OCI-LY7 (cell line): ENCODE measurements at regions not wholly inside any gene's neighbourhood (a gene's known extent, or its start where the extent isn't known, plus 50 kb on each side); places are given as distances from the start of the nearest gene placed in this dataset.

ENCODE experiments used
- BruUV-seq: library from RNA; stranded (reverse); fragments of 400-500 nt; replicated peaks from 2 replicates; lab custom pipeline; 2021; lab: Mats Ljungman, UMichigan
- CTCF ChIA-PET: fragments of 300-600 bp; sonication (Branson Sonifier 250); formaldehyde crosslinking; loops from one replicate; lab custom pipeline; 2022; ENCODE audit warnings: antibody characterized with exemption; ENCODE audit not compliant: unreplicated experiment; lab: Charles Lee
- POLR2A ChIA-PET: fragments of 300-600 bp; sonication (Branson Sonifier 250); formaldehyde crosslinking; loops from one replicate; lab custom pipeline; 2022; ENCODE audit warnings: antibody characterized with exemption; lab: Charles Lee
- DNase-seq: peaks from one replicate; pipeline ENCODE4 v3.0.0-alpha.2; 2015; ENCODE audit warnings: low spot score
- H2AFZ ChIP-seq: fragments of 200-600 bp; sonication (generic), shearing (Covaris generic); 2 replicates; pipeline ENCODE4 v1.6.1; 2014; ENCODE audit warnings: mild to moderate bottlenecking, antibody characterized with exemption, low read length, moderate library complexity
- H3K27ac ChIP-seq: fragments of 200-600 bp; sonication (generic); 2 replicates; pipeline ENCODE4 v1.5.1; 2014; ENCODE audit warnings: mixed run types, low read depth, mild to moderate bottlenecking, moderate library complexity, low read length, inconsistent platforms; ENCODE audit not compliant: poor library complexity, severe bottlenecking
- H3K36me3 ChIP-seq: fragments of 200-600 bp; sonication (generic); 2 replicates; pipeline ENCODE4 v1.6.1; 2014; ENCODE audit warnings: mild to moderate bottlenecking, antibody characterized with exemption, low read length, moderate library complexity, mixed read lengths; ENCODE audit not compliant: insufficient read depth
- H3K4me1 ChIP-seq: fragments of 200-600 bp; sonication (generic); 2 replicates; pipeline ENCODE4 v1.5.1; 2014; ENCODE audit warnings: mild to moderate bottlenecking, low read length; ENCODE audit not compliant: insufficient read depth, poor library complexity, severe bottlenecking
- H3K4me2 ChIP-seq: fragments of 200-600 bp; sonication (generic); 2 replicates; pipeline ENCODE4 v1.6.1; 2014; ENCODE audit warnings: mild to moderate bottlenecking, low read length
- H3K4me3 ChIP-seq: fragments of 200-600 bp; sonication (generic); 2 replicates; pipeline ENCODE4 v1.5.1; 2014; ENCODE audit warnings: mild to moderate bottlenecking, low read depth, low read length; ENCODE audit not compliant: poor library complexity, severe bottlenecking
- H3K79me2 ChIP-seq: fragments of 200-600 bp; sonication (generic); 2 replicates; pipeline ENCODE4 v1.6.1; 2016; ENCODE audit warnings: low read depth, mild to moderate bottlenecking, low read length, moderate library complexity, mixed read lengths; ENCODE audit not compliant: insufficient read depth
- H3K9me2 ChIP-seq: fragments of 200-600 bp; sonication (generic); 2 replicates; pipeline ENCODE4 v1.6.1; 2016; ENCODE audit warnings: mild to moderate bottlenecking, low read length, mixed read lengths; ENCODE audit not compliant: insufficient read depth
- H3K9me3 ChIP-seq: fragments of 200-600 bp; sonication (generic); 2 replicates; pipeline ENCODE4 v1.6.1; 2014; ENCODE audit warnings: mild to moderate bottlenecking, mixed run types, low read length, mixed read lengths
- H4K20me1 ChIP-seq: fragments of 200-600 bp; sonication (generic); 2 replicates; pipeline ENCODE4 v1.6.1; 2014; ENCODE audit warnings: mild to moderate bottlenecking, antibody characterized with exemption, low read length, moderate library complexity, mixed read lengths; ENCODE audit not compliant: insufficient read depth
- EZH2phosphoT487 ChIP-seq: fragments of 200-600 bp; sonication (generic); IDR thresholded peaks from 2 replicates; pipeline ENCODE4 v1.6.1; 2018; ENCODE audit warnings: low read depth, borderline replicate concordance, mild to moderate bottlenecking, mixed run types, antibody characterized with exemption, low read length, moderate library complexity, mixed read lengths
- intact Hi-C: fragments of 100-400 bp; cut with micrococcal nuclease; formaldehyde crosslinking; loops from one replicate; pipeline ENCODE4 v1.10.0; 2022; ENCODE audit not compliant: unreplicated experiment
- TF ChIP-seq, protein P1 (sequence below): fragments of 200-600 bp; sonication (generic); conservative IDR thresholded peaks from 2 replicates; pipeline ENCODE4 v1.5.1; 2014; ENCODE audit warnings: mild to moderate bottlenecking, antibody characterized with exemption, low read length, moderate library complexity, mixed read lengths

DNA sequence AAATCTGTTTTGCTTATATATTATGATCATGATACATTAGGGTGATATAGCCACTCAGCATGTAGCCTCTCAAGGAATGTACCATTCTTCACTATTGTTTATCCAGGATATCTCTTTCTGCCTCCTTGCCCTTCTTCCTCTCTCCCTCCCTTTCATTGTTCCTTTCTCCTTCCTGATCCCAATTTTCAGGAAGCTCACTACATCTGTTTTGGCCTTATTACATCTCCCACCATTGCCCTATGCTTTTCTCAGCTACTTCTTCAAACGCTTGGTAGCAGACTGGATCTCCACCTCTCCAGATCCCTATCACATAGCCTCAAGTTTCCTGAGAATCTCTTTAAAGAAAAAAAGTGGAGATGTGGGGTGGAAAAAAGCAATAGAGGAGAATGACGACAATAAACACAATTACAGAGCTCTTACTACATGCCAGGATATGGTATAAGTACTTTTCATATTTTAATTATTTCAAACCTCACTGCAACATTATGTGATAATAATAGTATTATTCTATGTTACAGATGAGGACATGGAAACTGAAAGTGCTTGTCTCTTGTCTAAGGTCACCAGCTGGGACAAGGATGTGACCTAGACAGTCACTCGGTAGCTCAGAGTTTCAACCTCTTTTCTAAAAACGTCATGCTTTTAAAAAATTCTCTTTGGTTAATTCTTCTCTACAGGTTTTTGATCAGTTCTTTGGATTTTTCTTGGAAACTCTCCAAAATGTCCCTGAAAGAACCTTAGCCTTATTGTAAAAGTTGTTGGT is 959.1 kb downstream of the CDH11 start:
- Histone ChIP-seq H3K27ac (peak overlapping the region; percentile 41), H3K36me3 (no peaks in the 10 kb centered on the region), H3K4me1 (peaks cover 27% of the 10 kb centered on the region), H4K20me1 (no peaks in the 10 kb centered on the region), H3K9me3 (no peaks in the 10 kb centered on the region; the same call in 1 of the 2 replicates), H3K4me2 (peak overlapping the region; percentile 54), H3K4me3 (peak overlapping the region; percentile 30), H3K79me2 (no peaks in the 10 kb centered on the region), H2AFZ (peak overlapping the region; percentile 91), H3K9me2 (no peaks in the 10 kb centered on the region)
- no TSS peak for BruUV-seq
- TF ChIP-seq, protein P1, sequence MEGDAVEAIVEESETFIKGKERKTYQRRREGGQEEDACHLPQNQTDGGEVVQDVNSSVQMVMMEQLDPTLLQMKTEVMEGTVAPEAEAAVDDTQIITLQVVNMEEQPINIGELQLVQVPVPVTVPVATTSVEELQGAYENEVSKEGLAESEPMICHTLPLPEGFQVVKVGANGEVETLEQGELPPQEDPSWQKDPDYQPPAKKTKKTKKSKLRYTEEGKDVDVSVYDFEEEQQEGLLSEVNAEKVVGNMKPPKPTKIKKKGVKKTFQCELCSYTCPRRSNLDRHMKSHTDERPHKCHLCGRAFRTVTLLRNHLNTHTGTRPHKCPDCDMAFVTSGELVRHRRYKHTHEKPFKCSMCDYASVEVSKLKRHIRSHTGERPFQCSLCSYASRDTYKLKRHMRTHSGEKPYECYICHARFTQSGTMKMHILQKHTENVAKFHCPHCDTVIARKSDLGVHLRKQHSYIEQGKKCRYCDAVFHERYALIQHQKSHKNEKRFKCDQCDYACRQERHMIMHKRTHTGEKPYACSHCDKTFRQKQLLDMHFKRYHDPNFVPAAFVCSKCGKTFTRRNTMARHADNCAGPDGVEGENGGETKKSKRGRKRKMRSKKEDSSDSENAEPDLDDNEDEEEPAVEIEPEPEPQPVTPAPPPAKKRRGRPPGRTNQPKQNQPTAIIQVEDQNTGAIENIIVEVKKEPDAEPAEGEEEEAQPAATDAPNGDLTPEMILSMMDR = no peak
- no peak for TF ChIP-seq EZH2phosphoT487
- peak; percentile 75 for DNase-seq
- intact Hi-C loops = loop anchor here (5.0 kb wide), 1 partner anchor 160 kb away; no protein-coding TSS in a partner anchor
- CTCF ChIA-PET = interaction anchor here (0.5 to 1.1 kb wide), 2 partner anchors 13 to 673 kb away, joined by 3 to 4 read pairs; no protein-coding TSS in a partner anchor
- POLR2A ChIA-PET = interaction anchor here (0.5 to 3.3 kb wide), 19 partner anchors 9 to 1519 kb away, joined by 3 to 21 read pairs (median 3); no protein-coding TSS in a partner anchor

DNA sequence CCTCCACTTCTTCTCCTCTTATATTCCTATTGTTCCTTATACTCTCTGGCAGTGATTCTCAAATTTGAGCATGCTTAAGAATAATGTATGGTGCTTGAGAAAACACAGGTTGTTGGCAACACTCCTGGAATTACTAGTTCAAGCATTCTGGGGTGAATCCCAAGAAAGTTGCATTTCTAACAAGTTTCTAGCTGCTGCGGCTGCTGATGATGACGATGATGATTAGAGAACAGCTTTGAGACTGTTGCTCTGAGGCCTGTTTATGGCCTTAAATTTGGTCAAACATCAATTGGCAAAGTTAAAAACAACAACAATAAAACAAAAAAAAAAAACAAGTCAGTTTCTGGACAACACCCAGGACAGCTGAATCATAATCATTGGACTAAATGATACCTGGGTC is 961.9 kb downstream of the CDH11 start:
- H3K4me3 ChIP-seq = no peak overlapping the region
- peaks cover 33% of the 10 kb centered on the region for H3K4me1 ChIP-seq
- DNase-seq = no peak
- no peak overlapping the region for H3K4me2 ChIP-seq
- no peak overlapping the region for H2AFZ ChIP-seq
- BruUV-seq = no TSS peak
- intact Hi-C loops = loop anchor here (5.0 kb wide), 1 partner anchor 162 kb away; no protein-coding TSS in a partner anchor
- no peaks in the 10 kb centered on the region; the same call in 1 of the 2 replicates for H3K9me3 ChIP-seq
- no peaks in the 10 kb centered on the region for H3K9me2 ChIP-seq
- POLR2A ChIA-PET = interaction anchor here (0.7 to 2.0 kb wide), 6 partner anchors 9 to 1590 kb away, joined by 3 to 6 read pairs (median 3); no protein-coding TSS in a partner anchor
- no peak for TF ChIP-seq EZH2phosphoT487
- TF ChIP-seq, protein P1 = no peak
- no peak overlapping the region for H3K27ac ChIP-seq
- no peaks in the 10 kb centered on the region for H3K79me2 ChIP-seq
- CTCF ChIA-PET = no interaction called here
- H4K20me1 ChIP-seq = no peaks in the 10 kb centered on the region
- H3K36me3 ChIP-seq = no peaks in the 10 kb centered on the region
